ENCODE measurements at regions not wholly inside any gene's neighbourhood (a gene's known extent, or its start where the extent isn't known, plus 50 kb on each side); places are given as distances from the start of the nearest gene placed in this dataset.

DNA sequence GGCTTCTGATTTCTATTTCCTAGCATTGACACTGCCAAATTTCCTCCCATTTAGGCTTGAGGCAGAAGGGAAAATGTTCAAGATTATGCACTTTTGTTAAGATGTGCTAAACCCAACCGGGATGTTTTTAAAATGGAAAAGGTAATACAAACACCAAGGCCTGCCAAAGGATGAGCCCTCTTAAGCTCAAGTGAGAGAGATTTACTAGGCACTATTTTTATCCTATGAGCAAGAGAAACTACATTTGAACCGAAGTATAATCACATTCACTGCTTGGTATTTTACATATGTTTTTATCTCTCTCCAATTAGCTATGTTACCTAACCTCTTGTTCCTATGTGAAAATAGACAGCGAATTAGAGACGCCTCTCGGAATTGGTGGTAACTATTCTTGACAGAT is 295.8 kb downstream of the GABRB3 start:
- DNase-seq (ENCODE audit: low read depth), result no peak

GRCh38 chr15:26475554-26475953 is 297.3 kb downstream of the GABRB3 start:
- DNase-seq (ENCODE audit: low read depth), result no peak

DNA sequence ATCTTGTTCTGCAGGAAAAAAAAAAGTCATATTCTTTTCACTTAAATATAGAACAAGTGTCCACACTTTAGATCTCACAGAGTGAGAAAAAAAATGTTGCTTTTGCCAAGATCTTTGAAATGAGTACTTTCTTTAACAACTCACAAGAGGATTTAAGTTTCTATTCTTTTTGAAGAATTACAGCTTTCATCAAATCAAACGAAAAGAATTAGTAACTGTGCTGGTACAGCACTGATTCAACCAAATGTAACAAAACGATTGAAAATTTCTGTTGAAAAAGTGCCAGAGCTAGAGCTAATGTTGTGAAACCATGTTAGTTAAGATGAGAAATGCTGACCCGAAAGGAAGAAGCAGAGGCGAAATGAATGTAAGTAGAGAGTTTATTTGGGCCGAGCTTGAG is 300.2 kb downstream of the GABRB3 start:
- no peak for DNase-seq (ENCODE audit: low read depth)

DNA sequence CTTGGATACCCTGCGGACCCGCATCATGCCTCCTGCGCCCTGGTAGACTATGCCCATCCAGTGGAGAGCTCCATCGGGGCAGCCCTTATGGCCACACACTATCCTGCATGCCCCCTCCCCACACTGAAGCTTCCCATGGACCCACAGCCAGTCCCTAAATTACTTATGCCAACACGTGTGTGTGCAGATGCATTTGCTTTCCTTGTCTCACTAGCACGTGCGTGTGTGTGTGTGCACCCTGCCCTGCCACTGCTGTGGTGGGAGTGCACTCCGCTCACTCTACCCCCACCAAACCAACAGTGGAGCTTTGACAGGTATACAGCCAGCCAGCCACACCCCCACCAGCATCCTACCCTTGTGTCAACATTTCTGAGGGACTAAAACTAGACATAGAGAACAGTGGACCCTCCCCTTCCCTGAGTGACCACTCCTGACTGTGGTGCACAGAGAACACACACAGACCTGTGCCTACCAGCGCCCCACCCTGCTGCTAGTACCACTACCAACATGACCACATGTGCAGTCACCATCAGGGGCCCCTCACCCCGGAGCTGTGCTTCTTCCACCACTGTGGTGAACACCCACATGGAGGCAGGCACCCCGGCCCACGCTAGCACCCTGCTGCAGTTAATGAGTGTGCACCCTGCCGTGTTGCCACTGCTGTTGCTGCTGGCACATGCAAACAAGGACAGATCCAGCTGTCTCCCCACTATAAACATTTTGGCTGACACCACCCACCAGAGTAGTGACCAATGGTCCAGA is 310.8 kb downstream of the GABRB3 start:
- DNase-seq (ENCODE audit: low read depth), result no peak

DNA sequence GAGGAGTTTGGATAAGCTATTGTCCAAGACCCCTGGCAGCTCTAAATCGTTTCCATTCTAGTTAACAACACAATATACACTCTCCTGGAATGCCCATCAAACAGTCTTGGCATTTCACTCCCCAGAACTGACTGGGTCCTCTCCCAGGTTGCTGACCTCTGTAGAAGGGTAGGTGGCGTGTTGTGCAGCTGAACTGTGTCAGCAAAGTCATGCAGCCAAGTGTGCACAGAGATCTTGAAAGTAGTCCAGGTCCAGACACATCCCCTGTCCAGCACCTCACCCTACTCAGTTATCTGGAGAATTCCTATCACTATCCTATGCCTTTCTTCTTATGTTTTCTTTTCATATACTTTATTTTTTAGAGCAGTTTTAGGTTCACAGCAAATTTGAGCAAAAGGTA is 312.7 kb downstream of the GABRB3 start:
- DNase-seq (ENCODE audit: low read depth), result no peak

DNA sequence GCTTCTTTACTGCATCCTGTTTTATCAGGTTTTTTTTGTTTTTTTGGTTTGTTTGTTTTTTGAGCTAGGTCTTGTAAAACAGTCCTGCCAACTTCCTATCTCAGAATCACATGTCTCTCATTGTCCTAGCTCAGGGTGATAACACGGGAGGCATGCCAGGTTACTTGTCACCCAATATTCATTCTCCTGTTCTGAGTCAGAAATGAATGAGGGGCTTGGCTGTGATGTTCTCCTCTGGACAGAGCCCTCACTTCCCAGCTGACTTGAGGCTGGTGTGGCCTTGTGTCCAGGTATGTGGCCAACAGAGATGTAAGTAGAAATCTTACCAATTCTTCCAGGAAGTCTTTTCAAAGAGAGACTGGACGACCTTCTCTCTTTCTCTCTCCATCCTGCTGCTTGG is 317.0 kb downstream of the GABRB3 start:
- no peak for DNase-seq (ENCODE audit: low read depth)

DNA sequence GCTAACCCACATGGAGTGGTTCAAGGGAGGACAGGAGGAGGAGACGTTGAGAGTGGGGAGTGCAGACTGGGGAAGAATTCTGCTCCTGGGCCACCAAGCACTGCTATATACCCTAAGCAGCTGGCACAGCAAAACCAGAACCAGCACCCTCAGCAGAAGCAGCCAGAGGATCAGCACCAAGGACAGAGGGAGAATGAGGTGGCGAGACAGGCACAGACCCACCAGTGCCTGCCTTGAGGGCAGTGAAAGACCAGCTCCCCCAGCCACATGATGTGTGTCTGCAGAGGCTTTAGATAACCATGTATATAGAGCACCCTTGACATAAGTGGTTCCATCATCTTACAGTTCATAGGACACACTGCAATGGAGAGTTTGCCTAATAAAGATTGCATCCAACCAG is 319.0 kb downstream of the GABRB3 start:
- DNase-seq (ENCODE audit: low read depth), result no peak

GRCh38 chr15:26451995-26452394 is 320.9 kb downstream of the GABRB3 start:
- DNase-seq (ENCODE audit: low read depth), result no peak

DNA sequence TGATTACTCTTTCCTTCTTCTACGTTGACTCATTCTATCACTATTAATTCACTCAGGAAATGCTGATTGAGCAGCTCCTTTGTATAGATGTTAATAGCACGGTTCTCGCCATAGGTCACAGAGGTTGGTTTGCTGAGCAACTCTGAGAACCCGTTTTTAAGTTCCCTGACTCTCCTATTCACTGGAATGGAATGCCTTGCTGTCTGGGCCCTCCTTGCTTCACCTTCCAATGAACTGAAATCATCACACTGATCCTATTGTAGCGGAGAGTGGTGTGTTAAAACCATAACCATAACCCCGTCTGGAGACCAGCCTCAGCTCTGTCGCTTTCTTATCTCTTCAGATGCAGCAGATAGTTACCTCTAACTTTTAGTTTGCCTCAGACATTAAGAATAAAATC is 323.6 kb downstream of the GABRB3 start:
- no peak for DNase-seq (ENCODE audit: low read depth)

DNA sequence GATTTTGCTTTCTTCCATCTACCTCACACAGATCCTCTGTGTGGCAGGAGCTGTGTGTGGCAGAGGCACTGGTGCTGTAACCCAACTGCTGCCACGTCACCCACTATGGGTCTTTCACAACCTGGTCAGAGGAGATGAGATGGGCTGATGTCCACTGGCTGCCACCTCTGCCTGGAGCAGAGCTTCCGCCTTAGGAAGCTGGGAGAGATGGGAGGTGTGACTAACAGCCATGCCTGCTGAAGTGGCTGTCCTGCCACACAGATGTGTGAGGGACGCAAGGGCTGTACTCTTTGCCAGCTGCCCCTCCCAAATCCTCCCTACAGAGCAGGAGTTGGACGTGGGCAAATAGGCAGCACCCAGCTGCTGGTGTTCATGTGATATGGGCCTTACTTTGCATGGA is 329.5 kb downstream of the GABRB3 start:
- DNase-seq (ENCODE audit: low read depth), result no peak

GRCh38 chr15:26442680-26443079 is 330.2 kb downstream of the GABRB3 start:
- no peak for DNase-seq (ENCODE audit: low read depth)

DNA sequence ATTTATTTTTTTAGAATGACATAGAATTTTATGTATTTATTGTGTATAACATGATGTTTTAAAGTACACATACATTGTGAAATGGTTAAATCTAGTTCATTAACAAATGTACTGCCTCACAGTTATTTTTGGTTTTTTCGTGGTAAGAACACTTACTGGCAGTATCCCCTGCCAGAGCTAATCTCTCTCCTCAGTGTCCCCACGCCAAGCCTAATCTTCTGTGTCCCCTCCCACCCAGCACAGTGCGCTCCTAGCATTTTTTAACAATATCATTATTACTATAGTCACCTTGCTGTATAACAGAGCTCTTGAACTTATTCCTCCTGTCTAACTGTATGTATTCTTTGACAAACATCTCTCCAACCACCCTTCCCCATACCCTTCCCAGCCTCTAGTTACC is 333.2 kb downstream of the GABRB3 start:
- DNase-seq (ENCODE audit: low read depth), result no peak

DNA sequence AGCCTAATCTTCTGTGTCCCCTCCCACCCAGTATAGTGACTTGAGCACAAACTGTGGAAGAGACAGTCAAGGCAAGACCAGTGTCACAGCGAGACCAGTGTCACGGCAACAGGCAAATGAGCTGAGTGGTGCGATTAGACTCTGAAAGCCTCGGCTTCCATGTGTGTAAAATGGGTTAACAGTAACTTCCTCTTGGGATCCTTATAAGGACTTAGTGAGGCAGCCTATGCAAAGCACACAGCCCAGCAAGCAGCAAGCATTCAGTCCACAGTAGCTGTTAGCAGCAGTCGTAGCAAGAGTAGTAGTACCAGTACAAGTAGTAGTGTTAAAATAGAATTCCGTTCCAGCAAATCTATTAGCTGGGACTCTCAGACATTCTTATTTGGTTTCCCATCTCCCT is 334.1 kb downstream of the GABRB3 start:
- no peak for DNase-seq (ENCODE audit: low read depth)

GRCh38 chr15:26438316-26438715 is 334.6 kb downstream of the GABRB3 start:
- DNase-seq (ENCODE audit: low read depth), result no peak

DNA sequence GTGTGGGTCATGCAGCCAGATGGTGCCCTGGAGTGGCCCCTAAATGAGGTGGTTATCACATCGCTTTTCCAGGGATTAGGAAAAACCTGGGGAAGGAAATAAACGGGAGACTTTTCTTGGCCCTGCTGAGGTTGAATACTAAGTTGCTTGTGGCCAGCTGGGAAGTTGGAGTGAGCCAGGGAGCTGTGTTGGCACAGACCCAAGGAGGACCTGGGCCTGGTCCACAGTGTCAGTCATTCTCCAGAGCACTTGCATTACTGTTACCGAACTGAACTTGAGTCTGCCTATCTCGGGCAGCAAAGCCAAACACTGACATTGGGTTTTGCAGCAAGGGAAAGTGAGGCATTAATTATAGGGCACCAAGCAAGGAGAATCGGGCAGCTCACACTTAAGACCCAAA is 339.0 kb downstream of the GABRB3 start:
- DNase-seq (ENCODE audit: low read depth), result no peak

- no peak for DNase-seq (ENCODE audit: low read depth)
Observed at GRCh38 chr15:26433060-26433459, 339.8 kb downstream of the GABRB3 start.

DNA sequence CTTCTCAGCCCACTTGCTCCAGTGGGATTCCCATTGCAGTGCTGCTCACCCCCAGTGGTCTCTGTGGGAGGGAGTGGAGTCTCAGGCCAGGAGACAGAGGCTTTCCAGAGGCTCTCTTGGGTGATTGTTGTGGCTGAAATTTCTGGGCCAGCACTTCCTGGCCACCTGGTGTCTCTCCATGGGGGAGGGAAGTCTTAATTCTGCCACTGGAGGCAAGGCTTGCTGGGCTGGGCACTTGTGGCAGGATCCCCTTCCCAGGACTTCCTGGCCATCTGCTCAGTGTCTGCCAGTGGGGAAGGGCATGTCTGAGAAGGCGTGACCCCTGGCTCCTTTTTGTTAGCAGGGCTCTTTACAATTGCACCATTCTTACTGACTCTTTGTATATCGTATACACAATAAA is 351.8 kb downstream of the GABRB3 start:
- DNase-seq (ENCODE audit: low read depth), result no peak

- no peak for DNase-seq (ENCODE audit: low read depth)
Observed at GRCh38 chr15:26395624-26396023, 377.2 kb downstream of the GABRB3 start.

GRCh38 chr15:26394801-26395200 is 378.1 kb downstream of the GABRB3 start:
- DNase-seq (ENCODE audit: low read depth), result no peak

DNA sequence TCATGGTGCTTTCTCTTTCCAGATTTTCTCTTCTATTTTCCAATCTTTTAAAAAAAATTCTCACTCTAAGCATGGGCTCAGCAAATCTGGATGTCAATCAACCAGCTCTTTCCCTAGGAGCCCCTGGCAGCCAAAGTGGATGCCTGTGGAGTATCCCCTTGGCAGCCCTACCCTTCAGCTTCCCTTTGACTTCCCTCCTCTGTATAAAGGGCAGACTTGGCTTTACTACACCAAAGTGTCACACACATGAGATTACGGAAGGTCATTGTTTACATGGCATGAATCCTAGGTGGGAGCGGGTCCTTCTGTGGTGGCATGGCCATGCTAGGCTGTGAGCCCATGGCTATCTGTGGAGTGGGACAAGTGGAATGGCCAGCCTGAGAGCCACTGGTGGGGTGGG is 379.9 kb downstream of the GABRB3 start:
- no peak for DNase-seq (ENCODE audit: low read depth)

DNA sequence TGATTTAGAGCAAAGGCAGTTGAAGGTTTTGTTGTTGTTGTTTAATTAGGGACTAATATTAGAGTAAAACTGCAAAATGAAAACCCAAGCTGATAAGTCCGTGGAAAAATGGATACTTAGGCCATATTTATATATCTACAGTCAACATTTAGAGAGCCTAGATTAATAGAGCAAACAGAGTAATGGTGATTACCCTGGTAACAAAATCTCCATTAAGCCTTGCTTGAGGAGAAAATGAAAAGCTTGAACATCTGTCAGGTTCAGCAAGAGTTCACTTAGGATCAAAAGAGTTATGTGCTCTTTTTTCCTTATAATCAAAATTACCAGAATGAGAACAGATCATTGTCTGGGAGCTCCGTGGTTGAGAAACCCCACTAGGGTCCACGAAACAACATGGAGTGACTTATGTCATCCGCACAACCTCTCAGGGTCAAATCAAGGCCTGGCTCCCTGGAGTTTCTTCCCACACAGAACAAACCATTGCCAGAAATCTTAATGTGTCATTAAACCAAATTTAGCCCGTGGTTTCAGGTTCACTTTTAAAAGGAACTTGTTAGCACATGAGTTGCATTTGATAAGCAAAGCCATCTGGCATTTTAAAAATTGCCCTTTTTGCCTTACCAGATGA is 381.2 kb downstream of the GABRB3 start:
- no peak for DNase-seq (ENCODE audit: low read depth)

GRCh38 chr15:26382444-26383072 is 390.3 kb downstream of the GABRB3 start:
- no peak for DNase-seq (ENCODE audit: low read depth)

GRCh38 chr15:26378304-26378703 is 394.6 kb downstream of the GABRB3 start:
- no peak for DNase-seq (ENCODE audit: low read depth)

GRCh38 chr15:26376243-26376642 is 396.6 kb downstream of the GABRB3 start:
- DNase-seq (ENCODE audit: low read depth), result no peak

Data from GM04504 (cell line).